ENCODE measurements at regions not wholly inside any gene's neighbourhood (a gene's known extent, or its start where the extent isn't known, plus 50 kb on each side); places are given as distances from the start of the nearest gene placed in this dataset.

- no peak for DNase-seq
Observed at GRCh38 chr11:93080146-93080759, 110.8 kb downstream of the MTNR1B start.

DNA sequence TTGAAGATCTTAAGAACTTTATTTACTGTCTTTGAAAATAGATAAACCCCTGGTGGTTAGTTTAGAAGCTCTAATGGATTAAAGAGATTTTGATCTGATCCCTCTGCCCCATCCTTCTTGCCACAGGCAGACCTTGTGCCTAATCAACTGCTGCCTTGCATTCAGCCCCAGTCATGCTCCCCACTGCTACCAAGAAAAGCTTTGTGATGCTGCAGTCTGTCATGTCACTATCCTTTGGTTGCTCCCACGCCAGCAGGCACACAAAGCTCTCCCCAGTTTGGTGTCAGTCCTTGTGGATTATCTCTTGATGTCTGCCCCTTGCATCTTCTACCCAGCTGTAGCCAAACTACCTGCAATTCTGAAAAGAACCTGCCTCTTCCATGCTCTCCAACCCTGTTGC, 112.2 kb downstream of the MTNR1B start:
- DNase-seq = no peak

DNA sequence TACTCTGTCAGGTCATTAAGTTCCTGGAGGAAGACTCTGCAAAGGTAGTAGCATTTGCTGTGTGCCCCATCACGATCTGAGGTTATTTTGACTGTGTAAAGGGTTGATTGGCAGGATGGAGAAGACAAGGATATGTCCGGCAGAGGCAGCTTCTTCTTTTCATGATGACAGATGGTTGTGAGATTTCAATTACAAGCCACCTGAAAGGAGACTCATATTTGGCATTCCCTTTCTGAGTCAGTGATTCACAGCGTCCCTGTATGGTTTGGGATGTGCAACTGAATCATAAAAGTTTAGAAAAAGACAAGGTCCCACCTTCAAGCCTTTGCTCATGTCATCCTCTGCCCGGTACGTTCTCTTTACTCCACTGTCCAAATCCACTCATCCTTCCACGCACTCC, 113.4 kb downstream of the MTNR1B start:
- no peak for DNase-seq

- DNase-seq = peak; percentile 39
Observed at GRCh38 chr11:93084727-93085505, 112.9 kb downstream of the SLC36A4 start.

- peak; percentile 77 for DNase-seq
Observed at GRCh38 chr11:93089474-93090102, 108.2 kb downstream of the SLC36A4 start.

Data from inflammatory macrophage treated with lipopolysaccharide for 4 hours (primary cell).